ENCODE measurements at regions not wholly inside any gene's neighbourhood (a gene's known extent, or its start where the extent isn't known, plus 50 kb on each side); places are given as distances from the start of the nearest gene placed in this dataset.
"Not testable (repeated sequence)": the region's sequence is repeated elsewhere in the genome, so short reads cannot be mapped to it uniquely, and the experiment has no call there.

DNA sequence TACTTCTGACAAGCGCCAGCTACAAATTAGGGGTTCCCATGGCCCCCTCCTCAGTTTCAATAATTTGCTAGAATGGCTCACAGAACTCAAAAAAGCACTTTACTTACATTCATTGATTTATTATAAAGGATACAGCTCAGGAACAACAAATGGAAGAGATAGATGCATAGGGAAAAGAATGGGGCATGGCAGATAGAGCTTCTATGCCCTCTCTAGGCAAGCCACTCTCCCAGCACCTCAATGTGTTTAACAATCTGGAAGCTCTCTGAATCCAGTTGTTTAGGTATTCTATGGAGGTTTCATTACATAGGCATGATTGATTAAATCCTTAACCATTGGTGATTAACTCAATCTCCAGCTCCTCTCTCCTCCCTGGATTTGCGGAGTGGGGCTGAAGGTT is 184.5 kb upstream of the DAAM1 start:
- H3K27ac ChIP-seq (ENCODE audit: low read depth, low read length), result no peak overlapping the region
- no peak for ATAC-seq
- H3K9ac ChIP-seq (ENCODE audit: low read length), result no peak overlapping the region
- H3K4me1 ChIP-seq (ENCODE audit: control insufficient read depth in 1 of 2, insufficient read depth in 2 of 2, low read length in 2 of 2), result no peaks in the 10 kb centered on the region
- H3K4me3 ChIP-seq (replicated peaks in 1 of 2; ENCODE audit: low read depth in 1 of 2, low read length in 2 of 2), result no peak overlapping the region
- H3K9me3 ChIP-seq (ENCODE audit: control insufficient read depth in 1 of 2, insufficient read depth in 1 of 2, low read depth in 1 of 2, low read length in 2 of 2), result no peaks in the 10 kb centered on the region
- H3K36me3 ChIP-seq (ENCODE audit: control insufficient read depth in 1 of 2, insufficient read depth in 2 of 2, low read length in 2 of 2), result no peaks in the 10 kb centered on the region
- intact Hi-C loops (cut with micrococcal nuclease), result no loop called here
- DNase-seq (ENCODE audit: low read depth, low spot score), result no peak
- no peaks in the 10 kb centered on the region for H3K9me2 ChIP-seq (ENCODE audit: insufficient read depth)
- no peak overlapping the region for H2AFZ ChIP-seq (ENCODE audit: low read depth, low read length, poor library complexity, severe bottlenecking)
- RAD21 ChIA-PET (ENCODE audit: low non-redundant PET in 1 of 2, low total read pairs in 2 of 2, uncharacterized antibody in 2 of 2, unreplicated experiment in 2 of 2), result interaction anchor here in 1 of 2 experiments (0.7 kb wide), 1 partner anchor 191 kb away, joined by 4 read pairs; no protein-coding TSS in a partner anchor
- H3K79me2 ChIP-seq (ENCODE audit: insufficient read depth, low read length), result no peaks in the 10 kb centered on the region
- no peaks in the 10 kb centered on the region for H4K20me1 ChIP-seq (ENCODE audit: insufficient read depth)
- no TSS peak for BruUV-seq (replicated peaks)
- CTCF ChIA-PET, result interaction anchor here (1.4 to 1.5 kb wide), 2 partner anchors 12 to 503 kb away, joined by 3 to 5 read pairs; no protein-coding TSS in a partner anchor
- no peak overlapping the region for H3K4me2 ChIP-seq (ENCODE audit: low read length)
- POLR2A ChIA-PET, result no interaction called here
- TF ChIP-seq POLR2A (IDR thresholded peaks at IDR 0.05; ENCODE audit: borderline replicate concordance, extremely low read depth, insufficient read depth, insufficient read length) (no peak), SRF (IDR thresholded peaks at IDR 0.05; ENCODE audit: low read depth) (no peak), EZH2 (IDR thresholded peaks at IDR 0.05) (no peak), POLR2AphosphoS5 (IDR thresholded peaks at IDR 0.05; ENCODE audit: low read depth, low read length) (no peak), EGR1 (IDR thresholded peaks at IDR 0.05; ENCODE audit: low read depth) (no peak), EZH2phosphoT487 (IDR thresholded peaks at IDR 0.05; ENCODE audit: borderline replicate concordance) (no peak), CEBPB (IDR thresholded peaks at IDR 0.05; ENCODE audit: low read depth) (no peak), FOSL1 (IDR thresholded peaks at IDR 0.05; ENCODE audit: low read depth) (no peak), JUND (IDR thresholded peaks at IDR 0.05) (no peak)
- TF ChIP-seq, protein P1, sequence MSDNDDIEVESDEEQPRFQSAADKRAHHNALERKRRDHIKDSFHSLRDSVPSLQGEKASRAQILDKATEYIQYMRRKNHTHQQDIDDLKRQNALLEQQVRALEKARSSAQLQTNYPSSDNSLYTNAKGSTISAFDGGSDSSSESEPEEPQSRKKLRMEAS (IDR thresholded peaks at IDR 0.05), result no peak
- TF ChIP-seq, protein P2, sequence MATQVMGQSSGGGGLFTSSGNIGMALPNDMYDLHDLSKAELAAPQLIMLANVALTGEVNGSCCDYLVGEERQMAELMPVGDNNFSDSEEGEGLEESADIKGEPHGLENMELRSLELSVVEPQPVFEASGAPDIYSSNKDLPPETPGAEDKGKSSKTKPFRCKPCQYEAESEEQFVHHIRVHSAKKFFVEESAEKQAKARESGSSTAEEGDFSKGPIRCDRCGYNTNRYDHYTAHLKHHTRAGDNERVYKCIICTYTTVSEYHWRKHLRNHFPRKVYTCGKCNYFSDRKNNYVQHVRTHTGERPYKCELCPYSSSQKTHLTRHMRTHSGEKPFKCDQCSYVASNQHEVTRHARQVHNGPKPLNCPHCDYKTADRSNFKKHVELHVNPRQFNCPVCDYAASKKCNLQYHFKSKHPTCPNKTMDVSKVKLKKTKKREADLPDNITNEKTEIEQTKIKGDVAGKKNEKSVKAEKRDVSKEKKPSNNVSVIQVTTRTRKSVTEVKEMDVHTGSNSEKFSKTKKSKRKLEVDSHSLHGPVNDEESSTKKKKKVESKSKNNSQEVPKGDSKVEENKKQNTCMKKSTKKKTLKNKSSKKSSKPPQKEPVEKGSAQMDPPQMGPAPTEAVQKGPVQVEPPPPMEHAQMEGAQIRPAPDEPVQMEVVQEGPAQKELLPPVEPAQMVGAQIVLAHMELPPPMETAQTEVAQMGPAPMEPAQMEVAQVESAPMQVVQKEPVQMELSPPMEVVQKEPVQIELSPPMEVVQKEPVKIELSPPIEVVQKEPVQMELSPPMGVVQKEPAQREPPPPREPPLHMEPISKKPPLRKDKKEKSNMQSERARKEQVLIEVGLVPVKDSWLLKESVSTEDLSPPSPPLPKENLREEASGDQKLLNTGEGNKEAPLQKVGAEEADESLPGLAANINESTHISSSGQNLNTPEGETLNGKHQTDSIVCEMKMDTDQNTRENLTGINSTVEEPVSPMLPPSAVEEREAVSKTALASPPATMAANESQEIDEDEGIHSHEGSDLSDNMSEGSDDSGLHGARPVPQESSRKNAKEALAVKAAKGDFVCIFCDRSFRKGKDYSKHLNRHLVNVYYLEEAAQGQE (IDR thresholded peaks at IDR 0.05; ENCODE audit: low read depth), result no peak
- H3K27me3 ChIP-seq (ENCODE audit: insufficient read depth, low read length), result no peaks in the 10 kb centered on the region

DNA sequence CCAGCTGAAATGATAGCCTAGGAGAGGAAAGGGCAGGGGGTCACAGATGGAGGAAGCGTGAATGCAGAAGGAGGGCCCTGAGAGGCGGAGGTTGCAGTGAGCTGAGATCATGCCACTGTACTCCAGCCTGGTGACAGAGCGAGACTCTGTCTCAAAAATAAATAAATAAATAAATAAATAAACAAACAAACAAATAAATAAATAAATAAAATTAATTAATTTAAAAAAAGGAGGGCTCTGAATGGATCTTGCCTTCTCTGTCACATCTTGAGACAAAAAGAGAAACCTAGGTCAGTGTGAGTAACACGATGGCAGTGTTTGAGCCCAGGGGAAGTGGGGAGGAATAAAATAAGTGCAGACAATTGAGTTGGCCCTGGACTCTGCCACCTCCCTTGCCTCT is 182.3 kb upstream of the DAAM1 start:
- H3K9ac ChIP-seq (ENCODE audit: low read length); H4K20me1 ChIP-seq (ENCODE audit: insufficient read depth); CTCF ChIA-PET; H3K36me3 ChIP-seq (ENCODE audit: control insufficient read depth in 1 of 2, insufficient read depth in 2 of 2, low read length in 2 of 2); H3K27ac ChIP-seq (ENCODE audit: low read depth, low read length); ATAC-seq; H3K4me2 ChIP-seq (ENCODE audit: low read length); H3K27me3 ChIP-seq (ENCODE audit: insufficient read depth, low read length); H3K4me1 ChIP-seq (ENCODE audit: control insufficient read depth in 1 of 2, insufficient read depth in 2 of 2, low read length in 2 of 2); H3K9me2 ChIP-seq (ENCODE audit: insufficient read depth); DNase-seq (ENCODE audit: low read depth, low spot score); intact Hi-C loops (cut with micrococcal nuclease); H3K9me3 ChIP-seq (ENCODE audit: control insufficient read depth in 1 of 2, insufficient read depth in 1 of 2, low read depth in 1 of 2, low read length in 2 of 2); H3K4me3 ChIP-seq (replicated peaks in 1 of 2; ENCODE audit: low read depth in 1 of 2, low read length in 2 of 2); RAD21 ChIA-PET (ENCODE audit: low non-redundant PET in 1 of 2, low total read pairs in 2 of 2, uncharacterized antibody in 2 of 2, unreplicated experiment in 2 of 2); BruUV-seq (replicated peaks); H3K79me2 ChIP-seq (ENCODE audit: insufficient read depth, low read length); POLR2A ChIA-PET; H2AFZ ChIP-seq (ENCODE audit: low read depth, low read length, poor library complexity, severe bottlenecking): not testable (repeated sequence)
